Tibial artery (tissue), 4 donors: ENCODE measurements at regions not wholly inside any gene's neighbourhood (a gene's known extent, or its start where the extent isn't known, plus 50 kb on each side); places are given as distances from the start of the nearest gene placed in this dataset.

Experiments used
- DNase-seq, 2 donors: peaks; one replicate each; pipeline ENCODE4 v3.0.0-alpha.2; 2019
- H3K27ac ChIP-seq, 2 donors: fragments of 200-600 bp; sonication (generic) in 1 of 2; 1 replicate in 1 of 2; 2 replicates in 1 of 2; pipeline ENCODE4 v1.5.1; 2018 to 2019; ENCODE audit warnings: mild to moderate bottlenecking in 1 of 2
- H3K27me3 ChIP-seq, 2 donors: fragments of 200-600 bp; sonication (generic) in 1 of 2; one replicate each; pipeline versions ENCODE4 v1.5.1 to v1.6.0; 2016 to 2019
- H3K36me3 ChIP-seq, 3 donors: fragments of 200-600 bp; sonication (generic) in 2 of 3; one replicate each; pipeline ENCODE4 v1.5.1; 2016 to 2019; ENCODE audit warnings: mild to moderate bottlenecking in 2 of 3
- H3K4me1 ChIP-seq, 4 donors: fragments of 200-600 bp; sonication (generic) in 2 of 4; 1 replicate in 3 of 4; 2 replicates in 1 of 4; pipeline ENCODE4 v1.5.1; 2016 to 2019
- H3K4me3 ChIP-seq, 2 donors: fragments of 200-600 bp; sonication (generic) in 1 of 2; 1 replicate in 1 of 2; 2 replicates in 1 of 2; pipeline ENCODE4 v1.5.1; 2018 to 2019; ENCODE audit warnings: mild to moderate bottlenecking in 2 of 2
- H3K9me3 ChIP-seq, 3 donors: fragments of 200-600 bp; sonication (generic) in 1 of 3; one replicate each; pipeline ENCODE4 v1.5.1; 2016 to 2019
- intact Hi-C: fragments of 100-400 bp; cut with DNase I; formaldehyde crosslinking; loops from one replicate; pipeline ENCODE4 v1.15.0; 2023; ENCODE audit warnings: low total_unique reads
- TF ChIP-seq, protein P1 (sequence below), 2 experiments: fragments of 200-600 bp in 1 of 2; fragments of 450-650 bp in 1 of 2; IDR thresholded peaks; one replicate each; pipeline ENCODE4 v1.5.1; 2017 to 2019; ENCODE audit warnings: antibody characterized with exemption in 2 of 2, mild to moderate bottlenecking in 1 of 2, moderate library complexity in 1 of 2

DNA sequence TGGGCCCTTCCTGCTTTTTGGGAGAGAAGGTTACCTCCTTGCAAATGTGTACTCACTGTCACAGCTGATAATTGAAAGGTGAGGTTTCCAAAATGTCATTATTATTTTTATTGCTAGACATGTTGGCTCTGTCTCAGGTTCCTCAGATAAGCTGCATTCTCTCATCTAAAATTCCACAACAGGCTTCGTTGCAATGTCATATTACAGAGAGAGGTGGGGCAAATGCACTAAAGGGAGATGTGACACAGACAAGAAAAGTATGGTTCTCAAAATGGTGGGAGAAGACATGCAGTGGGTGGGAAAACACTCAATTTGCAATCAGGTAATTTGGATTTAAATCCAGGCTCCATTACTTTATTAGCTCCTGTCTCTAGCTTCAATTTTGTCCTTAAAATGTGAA is 256.4 kb upstream of the POU3F2 start:
- H3K4me3 ChIP-seq: no peak overlapping the region
- no peaks in the 10 kb centered on the region for H3K36me3 ChIP-seq
- peaks cover 0 to 1% of the 10 kb centered on the region in 2 donors for H3K27me3 ChIP-seq
- TF ChIP-seq, protein P1, sequence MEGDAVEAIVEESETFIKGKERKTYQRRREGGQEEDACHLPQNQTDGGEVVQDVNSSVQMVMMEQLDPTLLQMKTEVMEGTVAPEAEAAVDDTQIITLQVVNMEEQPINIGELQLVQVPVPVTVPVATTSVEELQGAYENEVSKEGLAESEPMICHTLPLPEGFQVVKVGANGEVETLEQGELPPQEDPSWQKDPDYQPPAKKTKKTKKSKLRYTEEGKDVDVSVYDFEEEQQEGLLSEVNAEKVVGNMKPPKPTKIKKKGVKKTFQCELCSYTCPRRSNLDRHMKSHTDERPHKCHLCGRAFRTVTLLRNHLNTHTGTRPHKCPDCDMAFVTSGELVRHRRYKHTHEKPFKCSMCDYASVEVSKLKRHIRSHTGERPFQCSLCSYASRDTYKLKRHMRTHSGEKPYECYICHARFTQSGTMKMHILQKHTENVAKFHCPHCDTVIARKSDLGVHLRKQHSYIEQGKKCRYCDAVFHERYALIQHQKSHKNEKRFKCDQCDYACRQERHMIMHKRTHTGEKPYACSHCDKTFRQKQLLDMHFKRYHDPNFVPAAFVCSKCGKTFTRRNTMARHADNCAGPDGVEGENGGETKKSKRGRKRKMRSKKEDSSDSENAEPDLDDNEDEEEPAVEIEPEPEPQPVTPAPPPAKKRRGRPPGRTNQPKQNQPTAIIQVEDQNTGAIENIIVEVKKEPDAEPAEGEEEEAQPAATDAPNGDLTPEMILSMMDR (IDR thresholded peaks at IDR 0.05): no peak
- DNase-seq: no peak
- H3K4me1 ChIP-seq: peaks cover 0 to 3% (median 0%) of the 10 kb centered on the region in 4 donors
- H3K9me3 ChIP-seq: no peaks in the 10 kb centered on the region
- no peak overlapping the region for H3K27ac ChIP-seq
- intact Hi-C loops: no loop called here

DNA sequence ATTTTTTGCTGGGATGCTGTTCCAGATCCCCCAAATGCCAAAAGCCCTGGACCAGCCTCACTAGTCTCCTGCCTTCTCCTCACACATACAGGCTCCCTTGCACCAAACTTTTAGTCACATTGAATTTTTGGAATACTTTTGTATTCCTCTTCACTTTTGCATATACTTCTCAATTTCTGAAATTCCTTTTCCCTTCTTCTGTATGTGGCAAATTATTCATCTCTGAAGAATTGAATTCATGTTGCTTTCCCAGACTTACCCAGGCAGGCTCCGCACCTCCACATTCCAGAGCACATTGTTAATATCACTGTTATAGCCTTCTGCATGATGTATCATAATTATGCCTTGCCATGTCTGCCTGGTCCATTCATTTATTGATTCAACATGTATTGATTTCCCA is 255.3 kb upstream of the POU3F2 start:
- intact Hi-C loops: no loop called here
- no peak for DNase-seq
- H3K9me3 ChIP-seq: no peaks in the 10 kb centered on the region
- H3K4me1 ChIP-seq: peaks cover 0 to 3% (median 0%) of the 10 kb centered on the region in 4 donors
- TF ChIP-seq, protein P1 (IDR thresholded peaks at IDR 0.05): no peak
- no peak overlapping the region for H3K27ac ChIP-seq
- no peaks in the 10 kb centered on the region for H3K36me3 ChIP-seq
- H3K27me3 ChIP-seq: peaks cover 0 to 3% of the 10 kb centered on the region in 2 donors
- no peak overlapping the region for H3K4me3 ChIP-seq

DNA sequence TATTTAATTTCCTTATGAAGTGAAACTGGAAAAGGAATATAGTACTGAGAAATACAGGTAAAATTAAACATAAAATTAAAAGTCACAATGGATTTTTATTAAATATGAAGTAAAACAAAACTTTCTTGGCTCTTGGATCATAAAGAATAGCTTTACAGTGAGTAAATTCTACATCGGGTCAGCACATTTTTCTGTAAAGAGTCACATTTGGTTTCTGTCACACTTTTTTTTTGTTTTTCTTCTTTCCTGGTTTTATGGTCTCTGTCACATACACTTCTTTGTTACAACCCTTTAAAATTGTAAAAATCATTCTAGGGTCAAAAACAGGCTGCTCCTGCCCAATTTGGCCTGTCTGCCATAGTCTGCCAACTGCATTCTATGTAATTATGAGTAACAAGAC is 254.4 kb upstream of the POU3F2 start:
- no peak overlapping the region for H3K27ac ChIP-seq
- H3K9me3 ChIP-seq: no peaks in the 10 kb centered on the region
- H3K4me1 ChIP-seq: peaks cover 0 to 2% (median 0%) of the 10 kb centered on the region in 4 donors
- TF ChIP-seq, protein P1 (IDR thresholded peaks at IDR 0.05): no peak
- no peak overlapping the region for H3K4me3 ChIP-seq
- no peaks in the 10 kb centered on the region for H3K36me3 ChIP-seq
- peaks cover 0 to 3% of the 10 kb centered on the region in 2 donors for H3K27me3 ChIP-seq
- DNase-seq: no peak
- intact Hi-C loops: no loop called here

DNA sequence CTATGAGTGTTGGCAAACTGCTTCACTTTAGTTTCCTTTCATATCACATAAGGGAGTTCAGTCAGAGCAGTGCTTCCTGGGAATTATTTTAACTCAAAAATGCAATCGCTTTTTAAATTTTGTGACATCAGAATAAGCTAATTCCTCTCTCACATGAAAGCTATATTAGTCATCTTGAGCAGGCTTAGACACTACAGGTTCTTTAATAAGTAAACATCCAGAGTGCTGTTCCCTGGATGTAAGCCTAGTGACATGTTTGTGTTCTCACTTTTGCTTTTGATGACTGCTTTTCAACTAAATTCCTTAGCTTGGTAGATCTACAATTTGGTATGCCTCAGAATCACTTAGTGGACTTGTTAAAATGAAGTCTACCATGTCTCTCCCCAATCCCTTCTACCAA is 252.7 kb upstream of the POU3F2 start:
- H3K4me3 ChIP-seq: no peak overlapping the region
- no peaks in the 10 kb centered on the region for H3K4me1 ChIP-seq
- H3K36me3 ChIP-seq: no peaks in the 10 kb centered on the region
- intact Hi-C loops: no loop called here
- H3K27me3 ChIP-seq: peaks cover 0 to 3% of the 10 kb centered on the region in 2 donors
- DNase-seq: no peak
- H3K27ac ChIP-seq: no peak overlapping the region
- no peaks in the 10 kb centered on the region for H3K9me3 ChIP-seq
- TF ChIP-seq, protein P1 (IDR thresholded peaks at IDR 0.05): no peak

DNA sequence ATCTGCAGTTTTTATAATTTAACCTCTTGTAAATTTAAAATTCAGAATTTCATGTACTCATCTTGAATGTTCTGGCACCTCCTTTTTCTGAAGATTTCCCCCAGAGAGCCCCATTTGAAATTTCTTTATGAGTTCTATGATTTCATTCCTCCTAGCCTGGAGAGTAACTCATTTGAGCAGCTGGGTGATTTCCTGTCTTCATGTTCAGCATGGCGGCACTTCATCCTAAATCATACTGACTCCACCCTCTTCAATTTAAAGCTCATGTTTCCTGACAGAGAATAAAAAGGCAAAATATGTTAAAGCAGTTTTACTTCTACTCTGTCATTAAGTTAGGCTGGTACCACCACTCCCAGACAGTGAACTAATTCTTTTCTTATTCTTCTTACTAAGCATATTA is 250.9 kb upstream of the POU3F2 start:
- intact Hi-C loops: no loop called here
- TF ChIP-seq, protein P1 (IDR thresholded peaks at IDR 0.05): no peak
- no peak for DNase-seq
- H3K9me3 ChIP-seq: no peaks in the 10 kb centered on the region
- no peaks in the 10 kb centered on the region for H3K4me1 ChIP-seq
- no peaks in the 10 kb centered on the region for H3K36me3 ChIP-seq
- no peak overlapping the region for H3K27ac ChIP-seq
- no peak overlapping the region for H3K4me3 ChIP-seq
- H3K27me3 ChIP-seq: peaks cover 0 to 3% of the 10 kb centered on the region in 2 donors

DNA sequence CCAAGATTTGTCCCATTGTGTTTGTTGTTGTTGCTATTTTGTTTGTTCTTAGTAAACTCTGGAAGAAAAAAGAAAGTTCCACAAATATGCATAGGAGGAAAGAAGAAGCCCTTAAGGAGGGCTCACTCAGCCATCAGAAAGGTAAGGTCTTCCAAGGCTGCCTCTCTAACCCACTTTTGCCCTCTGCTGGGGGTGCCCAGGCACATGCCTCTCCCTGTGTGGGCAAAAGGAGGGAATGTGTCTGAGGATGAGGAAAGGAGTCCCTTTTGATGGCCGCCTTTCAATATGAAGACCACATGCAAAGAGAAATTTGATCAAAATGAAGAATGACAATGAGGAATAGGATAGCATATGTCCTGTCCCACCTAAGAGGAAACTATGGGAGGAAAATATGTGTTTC is 248.2 kb upstream of the POU3F2 start:
- H3K4me1 ChIP-seq: no peaks in the 10 kb centered on the region
- no peaks in the 10 kb centered on the region for H3K36me3 ChIP-seq
- H3K9me3 ChIP-seq: no peaks in the 10 kb centered on the region
- TF ChIP-seq, protein P1 (IDR thresholded peaks at IDR 0.05): no peak
- no peak overlapping the region for H3K27ac ChIP-seq
- DNase-seq: no peak
- intact Hi-C loops: no loop called here
- peaks cover 0 to 3% of the 10 kb centered on the region in 2 donors for H3K27me3 ChIP-seq
- no peak overlapping the region for H3K4me3 ChIP-seq
